Nucleus accumbens (tissue), 56 donors: ENCODE measurements at regions not wholly inside any gene's neighbourhood (a gene's known extent, or its start where the extent isn't known, plus 50 kb on each side); places are given as distances from the start of the nearest gene placed in this dataset.
"Not testable (repeated sequence)": the region's sequence is repeated elsewhere in the genome, so short reads cannot be mapped to it uniquely, and the experiment has no call there.

Source experiments
- DNase-seq, 56 donors: peaks; one replicate each; lab custom pipeline; 2025; lab: John Stamatoyannopoulos, UW

- DNase-seq: no peak
Observed at GRCh38 chrX:112377481-112377880, 294.9 kb upstream of the TRPC5 start.

- peak in 1 of 56 donors; percentile 0 for DNase-seq
Observed at GRCh38 chrX:112368371-112368770, 285.8 kb upstream of the TRPC5 start.

- no peak for DNase-seq
Observed at GRCh38 chrX:112367065-112367464, 284.5 kb upstream of the TRPC5 start.

GRCh38 chrX:112359906-112360305, 277.3 kb upstream of the TRPC5 start:
- DNase-seq: no peak

GRCh38 chrX:112355931-112356330, 273.4 kb upstream of the TRPC5 start:
- DNase-seq: peak in 1 of 56 donors; percentile 0

- no peak for DNase-seq
Observed at GRCh38 chrX:112341598-112341997, 259.0 kb upstream of the TRPC5 start.

- DNase-seq: no peak
Observed at GRCh38 chrX:112313201-112313600, 230.6 kb upstream of the TRPC5 start.

GRCh38 chrX:112306027-112306426, 223.5 kb upstream of the TRPC5 start:
- DNase-seq: no peak

- no peak for DNase-seq
Observed at GRCh38 chrX:112279940-112280339, 197.4 kb upstream of the TRPC5 start.

GRCh38 chrX:112270991-112271390, 188.4 kb upstream of the TRPC5 start:
- no peak for DNase-seq

GRCh38 chrX:112266136-112266535, 183.6 kb upstream of the TRPC5 start:
- DNase-seq: no peak

- no peak for DNase-seq
Observed at GRCh38 chrX:112259375-112259774, 176.8 kb upstream of the TRPC5 start.

GRCh38 chrX:112254896-112255295, 172.3 kb upstream of the TRPC5 start:
- no peak for DNase-seq

GRCh38 chrX:112247714-112248113, 165.1 kb upstream of the TRPC5 start:
- DNase-seq: no peak

- no peak for DNase-seq
Observed at GRCh38 chrX:112235547-112235946, 153.0 kb upstream of the TRPC5 start.

GRCh38 chrX:112233164-112233563, 150.6 kb upstream of the TRPC5 start:
- DNase-seq: no peak

GRCh38 chrX:112226795-112227194, 144.2 kb upstream of the TRPC5 start:
- not testable (repeated sequence) for DNase-seq

GRCh38 chrX:112223391-112223790, 140.8 kb upstream of the TRPC5 start:
- DNase-seq: no peak

- DNase-seq: no peak
Observed at GRCh38 chrX:112218388-112218787, 135.8 kb upstream of the TRPC5 start.

GRCh38 chrX:112211459-112211858, 128.9 kb upstream of the TRPC5 start:
- no peak for DNase-seq

- no peak for DNase-seq
Observed at GRCh38 chrX:112197840-112198239, 115.3 kb upstream of the TRPC5 start.

GRCh38 chrX:112190646-112191045, 108.1 kb upstream of the TRPC5 start:
- DNase-seq: no peak

GRCh38 chrX:112181361-112181760, 98.8 kb upstream of the TRPC5 start:
- DNase-seq: not testable (repeated sequence)

GRCh38 chrX:112164420-112164819, 81.8 kb upstream of the TRPC5 start:
- DNase-seq: no peak
